Stimulated activated CD8-positive, alpha-beta memory T cell treated with anti-CD3 and anti-CD28 coated beads, Interleukin-7, amount 100 ng/mL, for 1 hour (primary cell): ENCODE measurements at regions not wholly inside any gene's neighbourhood (a gene's known extent, or its start where the extent isn't known, plus 50 kb on each side); places are given as distances from the start of the nearest gene placed in this dataset.
"Not testable (repeated sequence)": the region's sequence is repeated elsewhere in the genome, so short reads cannot be mapped to it uniquely, and the experiment has no call there.

Experiments used
- DNase-seq, 2 donors: peaks; one replicate each; pipeline ENCODE4 v3.0.0-alpha.2; 2020; ENCODE audit warnings: low read depth in 2 of 2

GRCh38 chr13:74574964-74575728 is 440.9 kb upstream of the KLF12 start:
- no peak for DNase-seq

- DNase-seq, result no peak
Observed at GRCh38 chr13:74573654-74574053, 439.4 kb upstream of the KLF12 start.

- DNase-seq, result no peak
Observed at GRCh38 chr13:74571811-74572210, 437.6 kb upstream of the KLF12 start.

- DNase-seq, result no peak
Observed at GRCh38 chr13:74570834-74571233, 436.6 kb upstream of the KLF12 start.

GRCh38 chr13:74570046-74570445 is 435.8 kb upstream of the KLF12 start:
- DNase-seq, result no peak

GRCh38 chr13:74569251-74569650 is 435.0 kb upstream of the KLF12 start:
- no peak for DNase-seq

GRCh38 chr13:74567485-74567884 is 433.3 kb upstream of the KLF12 start:
- DNase-seq, result no peak

- no peak for DNase-seq
Observed at GRCh38 chr13:74562381-74562780, 428.2 kb upstream of the KLF12 start.

GRCh38 chr13:74561155-74561554 is 427.0 kb upstream of the KLF12 start:
- no peak for DNase-seq

- no peak for DNase-seq
Observed at GRCh38 chr13:74560325-74560724, 426.1 kb upstream of the KLF12 start.

GRCh38 chr13:74557870-74558269 is 423.7 kb upstream of the KLF12 start:
- DNase-seq, result no peak

- DNase-seq, result no peak
Observed at GRCh38 chr13:74555651-74556420, 421.6 kb upstream of the KLF12 start.

GRCh38 chr13:74555276-74555625 is 421.0 kb upstream of the KLF12 start:
- no peak for DNase-seq

GRCh38 chr13:74554569-74555275 is 420.5 kb upstream of the KLF12 start:
- DNase-seq, result no peak

GRCh38 chr13:74550039-74550438 is 415.8 kb upstream of the KLF12 start:
- DNase-seq, result no peak

GRCh38 chr13:74536649-74537048 is 402.4 kb upstream of the KLF12 start:
- not testable (repeated sequence) for DNase-seq

GRCh38 chr13:74533226-74533625 is 399.0 kb upstream of the KLF12 start:
- DNase-seq, result no peak

GRCh38 chr13:74530011-74530410 is 395.8 kb upstream of the KLF12 start:
- DNase-seq, result no peak

GRCh38 chr13:74528734-74529513 is 394.7 kb upstream of the KLF12 start:
- no peak for DNase-seq

GRCh38 chr13:74523057-74523456 is 388.9 kb upstream of the KLF12 start:
- DNase-seq, result no peak

- no peak for DNase-seq
Observed at GRCh38 chr13:74511523-74511922, 377.3 kb upstream of the KLF12 start.
